Upper lobe of right lung (tissue), 1 donor: ENCODE measurements at regions not wholly inside any gene's neighbourhood (a gene's known extent, or its start where the extent isn't known, plus 50 kb on each side); places are given as distances from the start of the nearest gene placed in this dataset.
"Not testable (repeated sequence)": the region's sequence is repeated elsewhere in the genome, so short reads cannot be mapped to it uniquely, and the experiment has no call there.

Experiments used
- ATAC-seq: fragments of 200-7000 bp; cut with Tn5 transposase; one replicate; pipeline ENCODE4 v1.9.1; 2020; ENCODE audit warnings: mild to moderate bottlenecking, moderate library complexity
- DNase-seq: peaks from one replicate; pipeline ENCODE4 v3.0.0-alpha.2; 2020
- H3K27ac ChIP-seq: fragments of 200-600 bp; one replicate; pipeline ENCODE4 v1.8.0; 2022
- H3K27me3 ChIP-seq: fragments of 200-600 bp; one replicate; pipeline ENCODE4 v1.8.0; 2022; ENCODE audit warnings: mild to moderate bottlenecking
- H3K36me3 ChIP-seq: fragments of 200-600 bp; one replicate; pipeline ENCODE4 v1.8.0; 2022
- H3K4me1 ChIP-seq: fragments of 200-600 bp; one replicate; pipeline ENCODE4 v1.8.0; 2022
- H3K4me3 ChIP-seq: fragments of 200-600 bp; one replicate; pipeline ENCODE4 v1.8.0; 2022; ENCODE audit warnings: mild to moderate bottlenecking
- H3K9me3 ChIP-seq: fragments of 200-600 bp; one replicate; pipeline ENCODE4 v1.8.0; 2022
- CTCF ChIP-seq: fragments of 200-600 bp; IDR thresholded peaks from one replicate; pipeline ENCODE4 v1.8.0; 2022; ENCODE audit warnings: antibody characterized with exemption
- intact Hi-C: fragments of 100-400 bp; cut with DNase I; formaldehyde crosslinking; loops from one replicate; pipeline ENCODE4 v1.11.0; 2022
- donor health status: DM: no; HTN: yes; CAD: no; lungs with severe emphysema.

- DNase-seq (no peak), ATAC-seq (no peak)
- no peaks in the 10 kb centered on the region for H3K9me3 ChIP-seq
- H3K27me3 ChIP-seq: no peaks in the 10 kb centered on the region
- H3K27ac ChIP-seq: peak overlapping the region; percentile 47
- no peak for TF ChIP-seq CTCF
- H3K4me1 ChIP-seq: no peaks in the 10 kb centered on the region
- H3K4me3 ChIP-seq: no peak overlapping the region
- H3K36me3 ChIP-seq: no peaks in the 10 kb centered on the region
- intact Hi-C loops: no loop called here
These were observed 68.0 kb downstream of the LUZP4 start for GRCh38 chrX:115357326-115358120.

- DNase-seq, H3K27me3 ChIP-seq, H3K36me3 ChIP-seq, ATAC-seq, H3K4me3 ChIP-seq, H3K9me3 ChIP-seq, H3K27ac ChIP-seq, H3K4me1 ChIP-seq, intact Hi-C loops: not testable (repeated sequence)
These were observed 70.0 kb downstream of the LUZP4 start for GRCh38 chrX:115359508-115359907.

GRCh38 chrX:115360220-115360781 is 70.8 kb downstream of the LUZP4 start:
- no peak for TF ChIP-seq CTCF
- Histone ChIP-seq H3K27ac (no peak overlapping the region), H3K4me3 (no peak overlapping the region), H3K4me1 (no peaks in the 10 kb centered on the region), H3K9me3 (no peaks in the 10 kb centered on the region), H3K36me3 (no peaks in the 10 kb centered on the region), H3K27me3 (no peaks in the 10 kb centered on the region)
- DNase-seq (no peak), ATAC-seq (no peak)
- intact Hi-C loops: no loop called here

GRCh38 chrX:115362334-115363095 is 73.0 kb downstream of the LUZP4 start:
- ATAC-seq: no peak
- TF ChIP-seq CTCF: no peak
- H3K36me3 ChIP-seq: no peaks in the 10 kb centered on the region
- no peak overlapping the region for H3K27ac ChIP-seq
- no peaks in the 10 kb centered on the region for H3K9me3 ChIP-seq
- H3K4me3 ChIP-seq: no peak overlapping the region
- H3K4me1 ChIP-seq: no peaks in the 10 kb centered on the region
- intact Hi-C loops: no loop called here
- H3K27me3 ChIP-seq: no peaks in the 10 kb centered on the region
- no peak for DNase-seq

GRCh38 chrX:115363372-115363771 is 73.9 kb downstream of the LUZP4 start:
- H3K9me3 ChIP-seq: no peaks in the 10 kb centered on the region
- TF ChIP-seq CTCF: no peak

GRCh38 chrX:115363897-115364296 is 74.4 kb downstream of the LUZP4 start:
- Histone ChIP-seq H3K27ac (no peak overlapping the region), H3K36me3 (no peaks in the 10 kb centered on the region), H3K4me3 (no peak overlapping the region), H3K9me3 (no peaks in the 10 kb centered on the region), H3K27me3 (no peaks in the 10 kb centered on the region), H3K4me1 (no peaks in the 10 kb centered on the region)
- ATAC-seq: no peak
- no peak for TF ChIP-seq CTCF
- intact Hi-C loops: no loop called here
- no peak for DNase-seq

More at GRCh38 chrX:115363372-115363771, 73.9 kb downstream of the LUZP4 start:
- ATAC-seq (no peak), DNase-seq (no peak)
- Histone ChIP-seq H3K27ac (no peak overlapping the region), H3K27me3 (no peaks in the 10 kb centered on the region), H3K4me3 (no peak overlapping the region), H3K4me1 (no peaks in the 10 kb centered on the region), H3K36me3 (no peaks in the 10 kb centered on the region)
- intact Hi-C loops: no loop called here
